ENCODE measurements at regions not wholly inside any gene's neighbourhood (a gene's known extent, or its start where the extent isn't known, plus 50 kb on each side); places are given as distances from the start of the nearest gene placed in this dataset.

DNA sequence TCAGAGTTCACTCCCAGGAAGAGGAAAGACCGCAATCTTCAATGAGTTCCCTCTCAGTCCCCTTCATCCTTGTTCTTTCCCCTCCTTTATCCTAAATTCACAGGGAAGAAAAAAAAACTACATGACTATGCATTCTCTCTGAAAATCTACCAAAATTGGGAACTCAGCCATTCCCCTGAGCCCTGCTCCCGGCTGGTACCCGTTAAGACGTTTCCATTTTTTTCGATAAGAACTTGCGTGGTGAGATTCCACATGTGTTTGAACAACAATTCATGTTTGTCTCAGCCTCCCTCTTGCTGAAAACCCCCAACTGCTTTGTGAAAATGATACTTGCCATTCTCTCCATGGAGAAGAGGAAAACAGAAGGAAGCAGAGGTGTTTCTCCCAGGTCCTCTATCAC lies 318.7 kb upstream of the ID2 start:
- Histone ChIP-seq H3K4me2 (ENCODE audit: insufficient read depth, insufficient read length, low read length) (no peak overlapping the region), H3K9me3 (ENCODE audit: control insufficient read depth, low read depth, low read length) (no peaks in the 10 kb centered on the region), H2BK120ac (ENCODE audit: low read depth, low read length, poor library complexity, severe bottlenecking) (no peak overlapping the region), H2BK15ac (ENCODE audit: low read depth, low read length) (no peak overlapping the region), H3K79me2 (ENCODE audit: insufficient read depth, low read length) (no peaks in the 10 kb centered on the region), H2BK12ac (ENCODE audit: insufficient read length, low read depth, low read length) (no peak overlapping the region), H3K9ac (ENCODE audit: extremely low read depth, insufficient read length, low read length) (no peak overlapping the region), H4K8ac (replicated peaks; ENCODE audit: insufficient read length, low read depth, low read length) (no peak overlapping the region), H3T11ph (ENCODE audit: low read length) (no peak overlapping the region), H3K18ac (ENCODE audit: insufficient read length, low read depth, low read length) (no peak overlapping the region), H3K27me3 (ENCODE audit: insufficient read depth, low read length) (no peaks in the 10 kb centered on the region), H2BK5ac (ENCODE audit: insufficient read length, low read length) (no peak overlapping the region), H3K56ac (ENCODE audit: insufficient read length, low read depth, low read length) (no peak overlapping the region), H3K79me1 (ENCODE audit: insufficient read depth, low read depth, low read length, poor library complexity, severe bottlenecking) (no peaks in the 10 kb centered on the region), H2AFZ (ENCODE audit: low read length) (no peak overlapping the region), H2BK20ac (ENCODE audit: low read depth, low read length, poor library complexity, severe bottlenecking) (no peak overlapping the region), H3K23ac (ENCODE audit: insufficient read length, low read depth, low read length) (no peak overlapping the region), H3K4me1 (ENCODE audit: insufficient read depth, low read length) (no peaks in the 10 kb centered on the region), H2AK5ac (ENCODE audit: insufficient read length, low read length) (no peak overlapping the region), H4K5ac (ENCODE audit: insufficient read length, low read depth, low read length) (no peak overlapping the region), H3K4ac (ENCODE audit: low read depth, low read length) (no peak overlapping the region), H3K14ac (ENCODE audit: insufficient read depth, low read length) (no peak overlapping the region), H4K91ac (ENCODE audit: insufficient read length, low read depth, low read length) (no peak overlapping the region), H3K23me2 (ENCODE audit: insufficient read length, low read depth, low read length, poor library complexity, severe bottlenecking) (no peaks in the 10 kb centered on the region), H4K20me1 (ENCODE audit: control insufficient read depth, insufficient read depth, insufficient read length) (no peaks in the 10 kb centered on the region), H3K27ac (ENCODE audit: insufficient read length, low read depth, low read length) (no peak overlapping the region)
- DNase-seq: no peak
- H3K4me1 Mint-ChIP-seq: peaks cover 6% of the 10 kb centered on the region in 2 experiments; a peak in 2 of 4 replicates
- H3K4me3 Mint-ChIP-seq: no peak overlapping the region
- H3K27me3 Mint-ChIP-seq (ENCODE audit: low read depth): peaks cover 1% of the 10 kb centered on the region
- TF ChIP-seq CTCF (conservative IDR thresholded peaks at IDR 0.05): no peak
- WGBS (ENCODE audit: extremely low coverage, insufficient read length, low lambda C conversion rate): no CpG with 5 or more reads among the region's 6 CpGs
- H3K27ac Mint-ChIP-seq: no peak overlapping the region
- H3K36me3 Mint-ChIP-seq (ENCODE audit: insufficient read depth in 1 of 3, low read depth in 3 of 3): no peaks in the 10 kb centered on the region
- H3K9me3 Mint-ChIP-seq: no peaks in the 10 kb centered on the region

All from H9 (cell line).